ENCODE measurements at regions not wholly inside any gene's neighbourhood (a gene's known extent, or its start where the extent isn't known, plus 50 kb on each side); places are given as distances from the start of the nearest gene placed in this dataset.

- TF ChIP-seq POLR2A (IDR thresholded peaks at IDR 0.05), result no peak
- TF ChIP-seq CTCF (IDR thresholded peaks at IDR 0.05), result no peak
Observed at GRCh38 chr7:156356551-156356950, 284.0 kb upstream of the RNF32 start.
